HFFc6 (cell line): ENCODE measurements at regions not wholly inside any gene's neighbourhood (a gene's known extent, or its start where the extent isn't known, plus 50 kb on each side); places are given as distances from the start of the nearest gene placed in this dataset.

Source experiments
- DNase-seq: peaks from one replicate; pipeline ENCODE4 v3.0.0-alpha.2; 2018
- H3K27ac Mint-ChIP-seq: 2 replicates; pipeline ENCODE4 v1.8.0; 2020; ENCODE audit warnings: mild to moderate bottlenecking, mixed read lengths
- H3K27me3 Mint-ChIP-seq: 2 replicates; pipeline ENCODE4 v1.8.0; 2021; ENCODE audit warnings: mild to moderate bottlenecking, moderate library complexity, mixed read lengths; ENCODE audit not compliant: insufficient read depth
- H3K36me3 Mint-ChIP-seq: 2 replicates; pipeline ENCODE4 v1.8.0; 2021; ENCODE audit warnings: low read depth, mixed read lengths
- H3K4me1 Mint-ChIP-seq: 2 replicates; pipeline ENCODE4 v1.8.0; 2020; ENCODE audit warnings: low read depth, mixed read lengths
- H3K4me3 Mint-ChIP-seq: 2 replicates; pipeline ENCODE4 v1.8.0; 2020; ENCODE audit warnings: mild to moderate bottlenecking, moderate library complexity, mixed read lengths
- H3K9me3 Mint-ChIP-seq: 2 replicates; pipeline ENCODE4 v1.8.0; 2020; ENCODE audit warnings: mild to moderate bottlenecking, mixed read lengths
- TF ChIP-seq, protein P1 (sequence below): fragments of 200-600 bp; sonication (generic); IDR thresholded peaks from 2 replicates; pipeline ENCODE4 v1.5.0; 2021; ENCODE audit warnings: antibody characterized with exemption, mild to moderate bottlenecking

DNA sequence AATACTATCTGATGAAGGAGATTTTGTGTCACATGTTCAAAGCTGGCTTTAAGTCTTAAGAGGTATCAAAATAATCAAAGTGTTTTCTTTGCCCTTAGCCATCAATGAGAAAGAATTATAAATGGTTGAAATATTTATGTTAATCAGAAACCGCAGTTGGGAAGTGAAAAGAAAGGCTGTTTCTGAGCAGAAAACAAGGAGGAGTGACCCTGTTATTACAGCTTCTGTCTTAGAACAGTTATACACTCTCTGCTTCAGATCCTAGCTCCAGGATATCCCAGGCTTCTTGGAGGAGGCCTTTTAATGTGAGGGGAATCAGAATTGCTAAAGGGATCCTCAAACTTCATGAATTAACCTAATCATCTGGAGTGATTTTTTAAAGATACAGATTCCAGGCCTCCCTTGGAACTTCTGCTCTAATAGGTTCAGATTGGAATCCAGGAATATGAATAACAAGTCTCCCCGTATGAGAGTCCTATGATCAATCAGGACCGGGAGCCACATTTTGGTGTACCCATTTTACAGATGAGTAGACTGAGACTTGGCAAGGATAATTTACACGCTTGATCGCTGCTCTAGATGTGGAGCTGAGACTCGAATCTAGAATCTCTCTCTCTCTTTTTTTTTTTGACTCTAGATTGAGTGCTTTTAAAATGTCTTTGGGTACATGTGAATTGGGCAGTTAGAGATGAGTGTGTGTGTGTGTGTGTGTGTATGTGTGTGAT is 50.8 kb upstream of the JAG1 start:
- Mint-ChIP-seq H3K4me3 (no peak overlapping the region), H3K36me3 (no peaks in the 10 kb centered on the region), H3K4me1 (no peaks in the 10 kb centered on the region), H3K27ac (no peak overlapping the region), H3K27me3 (peaks cover 21% of the 10 kb centered on the region), H3K9me3 (no peaks in the 10 kb centered on the region)
- DNase-seq = no peak
- TF ChIP-seq, protein P1, sequence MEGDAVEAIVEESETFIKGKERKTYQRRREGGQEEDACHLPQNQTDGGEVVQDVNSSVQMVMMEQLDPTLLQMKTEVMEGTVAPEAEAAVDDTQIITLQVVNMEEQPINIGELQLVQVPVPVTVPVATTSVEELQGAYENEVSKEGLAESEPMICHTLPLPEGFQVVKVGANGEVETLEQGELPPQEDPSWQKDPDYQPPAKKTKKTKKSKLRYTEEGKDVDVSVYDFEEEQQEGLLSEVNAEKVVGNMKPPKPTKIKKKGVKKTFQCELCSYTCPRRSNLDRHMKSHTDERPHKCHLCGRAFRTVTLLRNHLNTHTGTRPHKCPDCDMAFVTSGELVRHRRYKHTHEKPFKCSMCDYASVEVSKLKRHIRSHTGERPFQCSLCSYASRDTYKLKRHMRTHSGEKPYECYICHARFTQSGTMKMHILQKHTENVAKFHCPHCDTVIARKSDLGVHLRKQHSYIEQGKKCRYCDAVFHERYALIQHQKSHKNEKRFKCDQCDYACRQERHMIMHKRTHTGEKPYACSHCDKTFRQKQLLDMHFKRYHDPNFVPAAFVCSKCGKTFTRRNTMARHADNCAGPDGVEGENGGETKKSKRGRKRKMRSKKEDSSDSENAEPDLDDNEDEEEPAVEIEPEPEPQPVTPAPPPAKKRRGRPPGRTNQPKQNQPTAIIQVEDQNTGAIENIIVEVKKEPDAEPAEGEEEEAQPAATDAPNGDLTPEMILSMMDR = no peak

DNA sequence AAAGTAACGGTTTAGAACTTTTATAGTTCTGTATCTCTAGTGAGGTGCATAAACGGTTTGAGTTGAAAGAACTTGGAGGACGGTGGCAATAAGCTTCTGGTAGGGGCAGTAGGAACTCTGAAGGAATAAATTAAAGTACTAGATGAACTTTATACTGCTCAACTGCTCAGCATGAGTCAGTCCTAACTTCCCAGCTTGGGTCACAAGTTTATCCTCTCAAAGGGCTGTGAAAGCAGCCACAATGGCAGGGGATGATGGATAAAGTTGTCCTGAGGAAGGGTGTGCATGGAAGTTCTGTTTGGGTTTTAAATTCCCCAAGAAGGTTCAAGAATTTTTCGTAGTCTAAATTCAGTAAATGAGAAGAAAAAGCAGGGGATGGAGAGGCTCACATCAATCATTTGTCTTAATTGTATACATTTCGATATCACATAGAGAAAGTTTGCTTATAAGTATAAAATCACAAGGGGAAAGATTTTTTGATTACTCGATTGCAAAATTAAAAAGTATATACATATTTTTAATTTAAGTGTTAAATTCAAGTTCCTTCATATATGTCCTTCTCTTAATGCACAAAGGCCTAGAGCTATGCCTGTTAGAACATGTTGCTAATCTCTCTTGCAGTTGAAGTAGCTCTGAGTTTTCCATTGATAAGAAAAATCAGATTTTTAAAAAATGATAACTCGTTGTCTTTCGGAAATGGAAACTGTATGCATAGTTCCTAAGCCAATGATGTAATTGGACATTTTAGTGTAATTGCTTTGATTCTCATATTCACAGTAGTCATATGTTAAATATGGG is 55.3 kb upstream of the JAG1 start:
- peaks cover 5% of the 10 kb centered on the region; the same call in 1 of the 2 replicates for H3K4me1 Mint-ChIP-seq
- peaks cover 12% of the 10 kb centered on the region for H3K27me3 Mint-ChIP-seq
- DNase-seq = no peak
- H3K27ac Mint-ChIP-seq = no peak overlapping the region
- 0 out of 2 replicates have a peak, but pooled peaks cover 4% of the 10 kb centered on the region for H3K9me3 Mint-ChIP-seq
- no peak overlapping the region for H3K4me3 Mint-ChIP-seq
- TF ChIP-seq, protein P1 = no peak
- no peaks in the 10 kb centered on the region for H3K36me3 Mint-ChIP-seq

DNA sequence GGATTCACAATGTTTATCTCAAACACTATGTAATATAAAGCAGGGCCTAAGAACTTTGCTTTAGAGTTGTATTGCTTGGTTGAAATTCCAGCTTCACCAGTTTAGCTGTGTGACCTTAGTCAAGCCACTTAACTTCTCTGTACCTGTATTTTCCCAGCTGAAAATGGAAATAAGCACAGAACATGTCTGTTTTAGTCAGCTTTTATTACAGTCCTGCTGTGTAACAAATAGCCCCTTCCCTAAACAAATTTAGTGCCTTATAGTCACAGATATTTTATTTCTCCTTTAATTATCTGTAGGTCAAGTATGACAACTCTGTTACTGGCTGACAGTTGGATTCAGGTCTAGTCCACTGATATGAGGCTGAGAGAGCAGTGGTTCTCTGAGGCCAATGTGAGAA is 56.0 kb upstream of the JAG1 start:
- peaks cover 5% of the 10 kb centered on the region; the same call in 1 of the 2 replicates for H3K4me1 Mint-ChIP-seq
- no peak for DNase-seq
- peaks cover 11% of the 10 kb centered on the region for H3K27me3 Mint-ChIP-seq
- no peak overlapping the region for H3K27ac Mint-ChIP-seq
- 0 out of 2 replicates have a peak, but pooled peaks cover 4% of the 10 kb centered on the region for H3K9me3 Mint-ChIP-seq
- H3K36me3 Mint-ChIP-seq = no peaks in the 10 kb centered on the region
- no peak overlapping the region for H3K4me3 Mint-ChIP-seq
- TF ChIP-seq, protein P1 = no peak

DNA sequence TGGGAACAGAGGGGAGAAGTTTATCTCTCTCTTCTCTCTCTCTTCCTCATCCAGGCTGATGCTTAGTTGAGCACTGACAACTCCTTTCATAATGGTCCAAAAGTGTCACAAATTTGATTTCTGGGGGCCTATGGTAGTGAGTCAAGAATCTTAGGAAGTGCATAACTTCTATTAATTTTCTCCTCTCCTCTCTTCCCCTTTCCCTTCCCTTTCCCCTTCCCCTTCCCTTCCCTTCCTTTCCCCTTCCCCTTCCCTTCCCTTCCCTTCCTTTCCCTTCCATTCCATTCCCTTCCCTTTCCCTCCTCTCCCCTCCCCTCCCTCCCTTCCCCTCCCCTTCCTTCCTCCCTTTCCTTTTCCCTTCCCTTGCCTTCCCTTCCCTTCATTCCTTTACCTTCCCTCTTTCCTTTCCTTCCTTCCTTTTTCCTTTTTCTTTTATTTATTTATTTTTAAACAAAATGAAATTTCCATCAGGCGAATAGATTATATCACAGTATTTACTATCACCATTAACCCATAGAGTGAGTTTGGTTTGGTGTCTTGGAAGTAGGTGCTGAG is 56.9 kb upstream of the JAG1 start:
- TF ChIP-seq, protein P1 = no peak
- Mint-ChIP-seq H3K9me3 (0 out of 2 replicates have a peak, but pooled peaks cover 4% of the 10 kb centered on the region), H3K36me3 (no peaks in the 10 kb centered on the region), H3K4me1 (peaks cover 5% of the 10 kb centered on the region; the same call in 1 of the 2 replicates), H3K27ac (no peak overlapping the region), H3K27me3 (peaks cover 11% of the 10 kb centered on the region), H3K4me3 (no peak overlapping the region)
- no peak for DNase-seq

DNA sequence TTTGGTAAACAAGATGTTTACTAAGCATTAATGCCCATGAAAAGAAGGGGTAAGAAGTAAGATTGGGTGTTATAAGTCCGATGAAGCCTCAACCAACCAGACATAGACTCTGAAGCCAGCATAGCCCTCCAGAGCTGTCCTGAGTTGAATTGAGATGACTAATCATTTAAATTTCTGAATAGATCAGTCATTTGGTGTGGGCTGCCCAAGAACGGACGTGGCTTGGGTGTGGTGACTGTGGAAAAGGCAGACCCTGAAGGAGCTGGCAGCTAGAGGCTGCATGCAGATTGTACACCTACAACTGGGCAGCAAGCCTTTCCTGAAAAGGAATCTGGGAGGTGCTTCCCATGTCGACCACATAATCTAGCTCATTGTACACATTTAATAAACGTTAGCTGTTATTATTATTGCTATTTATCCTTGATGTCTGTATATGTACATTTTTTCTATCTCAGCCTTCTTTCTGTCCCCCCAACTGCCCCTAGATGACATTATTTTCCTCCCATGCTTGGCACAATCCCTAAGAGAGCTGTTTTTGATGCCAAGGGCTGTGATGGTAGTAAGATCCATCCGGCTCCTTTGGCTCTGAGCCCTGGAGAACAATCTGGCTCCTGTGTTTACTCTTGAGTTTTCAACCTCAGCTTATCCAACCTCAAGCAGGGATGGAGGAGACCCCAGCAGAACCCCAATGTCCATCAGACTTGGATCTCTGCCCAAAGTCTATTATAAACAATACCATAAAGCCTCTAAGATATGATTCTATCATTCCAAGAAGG is 57.6 kb upstream of the JAG1 start:
- peaks cover 5% of the 10 kb centered on the region; the same call in 1 of the 2 replicates for H3K4me1 Mint-ChIP-seq
- peaks cover 11% of the 10 kb centered on the region for H3K27me3 Mint-ChIP-seq
- H3K36me3 Mint-ChIP-seq = no peaks in the 10 kb centered on the region
- 0 out of 2 replicates have a peak, but pooled peaks cover 4% of the 10 kb centered on the region for H3K9me3 Mint-ChIP-seq
- TF ChIP-seq, protein P1 = no peak
- H3K4me3 Mint-ChIP-seq = no peak overlapping the region
- no peak overlapping the region for H3K27ac Mint-ChIP-seq
- DNase-seq = no peak
